Transverse colon (tissue), 4 donors: ENCODE measurements at regions not wholly inside any gene's neighbourhood (a gene's known extent, or its start where the extent isn't known, plus 50 kb on each side); places are given as distances from the start of the nearest gene placed in this dataset.

Source experiments
- DNase-seq: peaks from one replicate; pipeline ENCODE4 v3.0.0-alpha.2; 2019
- H3K27ac ChIP-seq, 4 donors: fragments of 200-600 bp; sonication (generic); 2 replicates each; pipeline ENCODE4 v1.5.1; 2016 to 2018; ENCODE audit warnings: inconsistent platforms in 4 of 4
- H3K27me3 ChIP-seq: fragments of 200-600 bp; sonication (generic); 2 replicates; pipeline ENCODE4 v1.5.1; 2017; ENCODE audit warnings: inconsistent platforms
- H3K36me3 ChIP-seq, 4 donors: fragments of 200-600 bp; sonication (generic); 2 replicates each; pipeline ENCODE4 v1.5.1; 2017 to 2019; ENCODE audit warnings: inconsistent platforms in 4 of 4
- H3K4me1 ChIP-seq, 4 donors: fragments of 200-600 bp; sonication (generic); 2 replicates each; pipeline ENCODE4 v1.5.1; 2017 to 2020; ENCODE audit warnings: inconsistent platforms in 4 of 4
- H3K4me3 ChIP-seq, 4 donors: fragments of 200-600 bp; sonication (generic); 1 replicate in 1 of 4; 2 replicates in 3 of 4; pipeline versions ENCODE4 v1.5.1 to v1.6.1; 2017 to 2019; ENCODE audit warnings: inconsistent platforms in 4 of 4
- H3K9me3 ChIP-seq, 2 donors: fragments of 200-600 bp; sonication (generic); 2 replicates each; pipeline ENCODE4 v1.5.1; 2017 to 2019; ENCODE audit warnings: inconsistent platforms in 2 of 2
- EP300 ChIP-seq: sonication (generic); formaldehyde crosslinking; IDR thresholded peaks from one replicate; pipeline ENCODE4 v1.6.1; 2017; ENCODE audit warnings: antibody characterized with exemption, low read depth
- POLR2A ChIP-seq: fragments of 450-650 bp; IDR thresholded peaks from one replicate; pipeline ENCODE4 v1.6.1; 2016; ENCODE audit warnings: antibody characterized with exemption, mild to moderate bottlenecking, moderate library complexity
- POLR2AphosphoS5 ChIP-seq, 3 donors: sonication (generic); formaldehyde crosslinking; IDR thresholded peaks; one replicate each; pipeline ENCODE4 v1.6.1; 2016; ENCODE audit warnings: antibody characterized with exemption in 3 of 3
- WGBS, 2 donors: methylation state at CpG; one replicate each; pipeline ENCODE4 v1.1.5; 2018; ENCODE audit warnings: low coverage in 1 of 2; 5-methylcytosine and 5-hydroxymethylcytosine counted together
- in situ Hi-C, 4 donors: fragments of 200-750 bp; cut with MboI; loops; one replicate each; pipeline versions ENCODE4 v1.15.0 to v1.15.1; 2017; ENCODE audit warnings: low sequenced_read_pairs in 3 of 4, low pct_ligation_motif_present in 1 of 4, low pct_unique_long_range_greater_than_20kb in 1 of 4
- intact Hi-C: fragments of 100-400 bp; cut with DNase I; formaldehyde crosslinking; loops from one replicate; pipeline ENCODE4 v1.15.1; 2023; ENCODE audit warnings: low total_unique reads
- TF ChIP-seq, protein P1 (sequence below), 5 experiments: fragments of 200-600 bp in 3 of 5; fragments of 450-650 bp in 2 of 5; sonication (generic) in 3 of 5; IDR thresholded peaks; 1 replicate in 2 of 5; 2 replicates in 3 of 5; pipeline ENCODE4 v1.5.1; 2016 to 2017; ENCODE audit warnings: antibody characterized with exemption in 5 of 5, inconsistent platforms in 3 of 5, mild to moderate bottlenecking in 2 of 5, moderate library complexity in 1 of 5

- WGBS, 2 donors = 82% methylated on average over 7 of the region's 7 CpGs; no CpG with 5 or more reads in 1 of the 2 donors
Measured at GRCh38 chr12:132411457-132411856, 78.5 kb upstream of the FBRSL1 start.

DNA sequence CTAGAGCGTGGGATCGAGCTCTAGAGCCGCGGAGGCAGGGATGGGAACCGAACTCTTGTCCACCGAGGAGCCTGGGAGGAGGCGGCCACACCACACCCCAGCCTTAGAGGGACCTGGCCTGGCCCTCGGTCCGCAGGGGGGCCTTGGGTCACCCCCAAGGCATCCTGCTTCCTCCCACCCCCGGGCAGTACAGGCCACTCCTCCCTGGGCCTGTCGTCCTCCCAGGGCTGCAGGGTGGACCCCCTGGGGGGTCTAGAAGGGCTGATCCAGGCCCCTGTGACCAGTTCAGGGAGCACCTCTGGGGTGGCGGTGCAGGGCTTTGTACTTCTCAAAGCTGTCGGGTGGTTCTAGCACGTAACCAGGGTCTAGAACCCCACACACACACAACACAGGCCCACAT lies 79.1 kb upstream of the FBRSL1 start:
- Histone ChIP-seq H3K27me3 (peaks cover 62% of the 10 kb centered on the region), H3K27ac (no peak overlapping the region), H3K4me3 (no peak overlapping the region), H3K9me3 (no peaks in the 10 kb centered on the region), H3K4me1 (peaks cover 7 to 12% (median 8%) of the 10 kb centered on the region in 4 donors), H3K36me3 (no peaks in the 10 kb centered on the region)
- intact Hi-C loops (loop anchor here (10.0 kb wide), 1 partner anchor 114 kb away; no protein-coding TSS in a partner anchor), in situ Hi-C loops (loop anchor here (25.0 kb wide), 3 partner anchors 101 to 201 kb away; partner anchors contain the start of genes LRCOL1 (in 3 of the 4) and P2RX2 (in 3 of the 4))
- WGBS, 2 donors = 86% methylated on average over 11 of the region's 14 CpGs; no CpG with 5 or more reads in 1 of the 2 donors
- TF ChIP-seq EP300 (no peak), POLR2A (no peak), POLR2AphosphoS5 (IDR thresholded peaks at IDR 0.05) (no peak)
- TF ChIP-seq, protein P1, sequence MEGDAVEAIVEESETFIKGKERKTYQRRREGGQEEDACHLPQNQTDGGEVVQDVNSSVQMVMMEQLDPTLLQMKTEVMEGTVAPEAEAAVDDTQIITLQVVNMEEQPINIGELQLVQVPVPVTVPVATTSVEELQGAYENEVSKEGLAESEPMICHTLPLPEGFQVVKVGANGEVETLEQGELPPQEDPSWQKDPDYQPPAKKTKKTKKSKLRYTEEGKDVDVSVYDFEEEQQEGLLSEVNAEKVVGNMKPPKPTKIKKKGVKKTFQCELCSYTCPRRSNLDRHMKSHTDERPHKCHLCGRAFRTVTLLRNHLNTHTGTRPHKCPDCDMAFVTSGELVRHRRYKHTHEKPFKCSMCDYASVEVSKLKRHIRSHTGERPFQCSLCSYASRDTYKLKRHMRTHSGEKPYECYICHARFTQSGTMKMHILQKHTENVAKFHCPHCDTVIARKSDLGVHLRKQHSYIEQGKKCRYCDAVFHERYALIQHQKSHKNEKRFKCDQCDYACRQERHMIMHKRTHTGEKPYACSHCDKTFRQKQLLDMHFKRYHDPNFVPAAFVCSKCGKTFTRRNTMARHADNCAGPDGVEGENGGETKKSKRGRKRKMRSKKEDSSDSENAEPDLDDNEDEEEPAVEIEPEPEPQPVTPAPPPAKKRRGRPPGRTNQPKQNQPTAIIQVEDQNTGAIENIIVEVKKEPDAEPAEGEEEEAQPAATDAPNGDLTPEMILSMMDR (IDR thresholded peaks at IDR 0.05) = no peak
- DNase-seq = no peak

More at GRCh38 chr12:132411457-132411856, 78.5 kb upstream of the FBRSL1 start:
- Histone ChIP-seq H3K36me3 (no peaks in the 10 kb centered on the region), H3K27me3 (peaks cover 62% of the 10 kb centered on the region), H3K9me3 (no peaks in the 10 kb centered on the region), H3K4me3 (no peak overlapping the region), H3K4me1 (peaks cover 7 to 12% (median 8%) of the 10 kb centered on the region in 4 donors), H3K27ac (no peak overlapping the region)
- TF ChIP-seq POLR2A (no peak), POLR2AphosphoS5 (IDR thresholded peaks at IDR 0.05) (no peak), EP300 (no peak)
- TF ChIP-seq, protein P1 (IDR thresholded peaks at IDR 0.05) = no peak
- in situ Hi-C loops (loop anchor here (25.0 kb wide), 3 partner anchors 101 to 201 kb away; partner anchors contain the start of genes LRCOL1 (in 3 of the 4) and P2RX2 (in 3 of the 4)), intact Hi-C loops (loop anchor here (10.0 kb wide), 1 partner anchor 113 kb away; no protein-coding TSS in a partner anchor)
- no peak for DNase-seq

GRCh38 chr12:132410296-132410625 lies 79.7 kb upstream of the FBRSL1 start:
- intact Hi-C loops = loop anchor here (10.0 kb wide), 1 partner anchor 115 kb away; no protein-coding TSS in a partner anchor
- Histone ChIP-seq H3K27ac (no peak overlapping the region), H3K36me3 (no peaks in the 10 kb centered on the region), H3K4me3 (no peak overlapping the region), H3K4me1 (peaks cover 7 to 11% (median 8%) of the 10 kb centered on the region in 4 donors), H3K9me3 (no peaks in the 10 kb centered on the region), H3K27me3 (peaks cover 61% of the 10 kb centered on the region)
- DNase-seq = no peak
- TF ChIP-seq EP300 (no peak), POLR2AphosphoS5 (IDR thresholded peaks at IDR 0.05) (no peak), POLR2A (no peak)
- TF ChIP-seq, protein P1 (IDR thresholded peaks at IDR 0.05) = no peak
- in situ Hi-C loops = loop anchor here (25.0 kb wide), 3 partner anchors 102 to 202 kb away; partner anchors contain the start of genes LRCOL1 (in 3 of the 4) and P2RX2 (in 3 of the 4)
- 79% methylated on average over 18 of the region's 18 CpGs; no CpG with 5 or more reads in 1 of the 2 donors for WGBS, 2 donors

- no peaks in the 10 kb centered on the region for H3K36me3 ChIP-seq
- no peak overlapping the region for H3K4me3 ChIP-seq
- H3K27me3 ChIP-seq = peaks cover 62% of the 10 kb centered on the region
- in situ Hi-C loops (loop anchor here (25.0 kb wide), 3 partner anchors 103 to 203 kb away; partner anchors contain the start of genes LRCOL1 (in 3 of the 4) and P2RX2 (in 3 of the 4)), intact Hi-C loops (loop anchor here (10.0 kb wide), 1 partner anchor 115 kb away; no protein-coding TSS in a partner anchor)
- no peaks in the 10 kb centered on the region for H3K9me3 ChIP-seq
- TF ChIP-seq EP300 (no peak), POLR2A (no peak), POLR2AphosphoS5 (IDR thresholded peaks at IDR 0.05) (no peak)
- TF ChIP-seq, protein P1 (IDR thresholded peaks at IDR 0.05) = no peak
- WGBS, 2 donors = 76% methylated on average over 34 of the region's 42 CpGs; no CpG with 5 or more reads in 1 of the 2 donors
- no peak overlapping the region for H3K27ac ChIP-seq
- no peak for DNase-seq
- H3K4me1 ChIP-seq = peaks cover 2 to 5% (median 3%) of the 10 kb centered on the region in 4 donors
Measured at GRCh38 chr12:132409495-132410295, 80.3 kb upstream of the FBRSL1 start.
